ENCODE measurements at regions not wholly inside any gene's neighbourhood (a gene's known extent, or its start where the extent isn't known, plus 50 kb on each side); places are given as distances from the start of the nearest gene placed in this dataset.

DNA sequence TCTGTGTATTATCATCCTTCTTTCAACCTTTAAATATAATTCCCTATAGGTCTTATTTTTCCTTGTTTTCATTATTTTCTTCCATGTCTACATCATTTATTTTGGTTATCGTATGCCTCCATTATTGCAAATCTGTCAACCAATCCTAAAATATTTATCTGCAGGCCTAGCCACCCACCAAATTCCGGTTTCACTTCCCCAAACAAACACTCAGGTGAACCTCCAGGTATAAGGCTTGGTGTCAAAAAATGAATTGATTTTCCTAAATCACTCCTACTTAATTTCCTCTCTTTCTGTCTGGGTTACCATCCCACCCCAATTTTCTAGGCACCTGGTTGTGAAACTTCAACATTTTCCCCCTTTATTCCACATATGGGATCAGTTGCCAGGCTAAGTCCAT lies 111.9 kb upstream of the LINC00305 start:
- H3K27ac ChIP-seq, result no peak overlapping the region

DNA sequence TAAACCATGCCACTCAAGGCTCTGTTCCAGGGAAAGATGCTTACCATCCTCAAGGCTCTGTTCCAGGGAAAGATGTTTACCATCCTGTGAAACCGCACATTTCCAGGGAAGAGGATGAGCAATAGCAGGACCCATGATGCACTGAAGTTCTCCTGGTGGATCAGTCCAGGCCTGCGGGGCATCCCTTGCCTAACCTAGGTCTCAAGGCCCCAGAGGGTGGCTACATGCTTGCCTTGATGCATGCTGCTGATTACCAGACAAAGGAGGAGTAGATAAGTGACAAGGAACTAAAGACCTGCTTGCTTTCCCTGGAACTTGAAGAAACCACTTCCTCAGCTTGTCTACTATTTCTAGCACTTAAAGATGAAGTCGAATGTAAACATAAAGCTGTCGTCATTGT lies 111.0 kb upstream of the LINC00305 start:
- no peak overlapping the region for H3K27ac ChIP-seq
- TF ChIP-seq, protein P1, sequence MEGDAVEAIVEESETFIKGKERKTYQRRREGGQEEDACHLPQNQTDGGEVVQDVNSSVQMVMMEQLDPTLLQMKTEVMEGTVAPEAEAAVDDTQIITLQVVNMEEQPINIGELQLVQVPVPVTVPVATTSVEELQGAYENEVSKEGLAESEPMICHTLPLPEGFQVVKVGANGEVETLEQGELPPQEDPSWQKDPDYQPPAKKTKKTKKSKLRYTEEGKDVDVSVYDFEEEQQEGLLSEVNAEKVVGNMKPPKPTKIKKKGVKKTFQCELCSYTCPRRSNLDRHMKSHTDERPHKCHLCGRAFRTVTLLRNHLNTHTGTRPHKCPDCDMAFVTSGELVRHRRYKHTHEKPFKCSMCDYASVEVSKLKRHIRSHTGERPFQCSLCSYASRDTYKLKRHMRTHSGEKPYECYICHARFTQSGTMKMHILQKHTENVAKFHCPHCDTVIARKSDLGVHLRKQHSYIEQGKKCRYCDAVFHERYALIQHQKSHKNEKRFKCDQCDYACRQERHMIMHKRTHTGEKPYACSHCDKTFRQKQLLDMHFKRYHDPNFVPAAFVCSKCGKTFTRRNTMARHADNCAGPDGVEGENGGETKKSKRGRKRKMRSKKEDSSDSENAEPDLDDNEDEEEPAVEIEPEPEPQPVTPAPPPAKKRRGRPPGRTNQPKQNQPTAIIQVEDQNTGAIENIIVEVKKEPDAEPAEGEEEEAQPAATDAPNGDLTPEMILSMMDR (conservative IDR thresholded peaks at IDR 0.05), result no peak

More for the DNA sequence above, 111.9 kb upstream of the LINC00305 start:
- TF ChIP-seq, protein P1 (conservative IDR thresholded peaks at IDR 0.05), result no peak

DNA sequence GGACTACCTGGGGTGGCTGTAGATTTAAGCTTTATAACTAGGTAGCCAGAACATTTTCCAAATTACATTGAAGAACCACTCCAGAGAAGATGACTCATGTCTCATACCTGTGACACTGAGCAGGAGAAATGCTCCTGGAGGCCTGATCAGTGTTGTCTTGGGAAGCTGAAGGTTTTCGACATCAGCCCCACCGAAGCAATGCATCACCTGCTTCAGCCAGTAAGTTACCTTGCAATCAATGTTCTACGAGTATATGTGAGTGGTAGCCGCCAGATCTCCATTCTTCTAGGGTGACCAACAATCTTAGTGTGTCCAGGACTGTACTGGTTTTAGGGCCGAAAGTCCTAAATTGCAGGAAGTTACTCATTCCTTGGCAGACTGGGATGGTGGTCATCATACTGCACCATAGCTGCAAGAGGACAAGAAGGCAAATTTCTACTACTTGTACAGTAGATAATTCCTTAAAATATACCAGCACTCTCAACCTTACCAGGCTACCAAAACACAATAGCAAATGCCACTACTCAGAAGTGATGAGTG lies 109.3 kb upstream of the LINC00305 start:
- H3K27ac ChIP-seq, result no peak overlapping the region
- TF ChIP-seq, protein P1 (conservative IDR thresholded peaks at IDR 0.05), result no peak

DNA sequence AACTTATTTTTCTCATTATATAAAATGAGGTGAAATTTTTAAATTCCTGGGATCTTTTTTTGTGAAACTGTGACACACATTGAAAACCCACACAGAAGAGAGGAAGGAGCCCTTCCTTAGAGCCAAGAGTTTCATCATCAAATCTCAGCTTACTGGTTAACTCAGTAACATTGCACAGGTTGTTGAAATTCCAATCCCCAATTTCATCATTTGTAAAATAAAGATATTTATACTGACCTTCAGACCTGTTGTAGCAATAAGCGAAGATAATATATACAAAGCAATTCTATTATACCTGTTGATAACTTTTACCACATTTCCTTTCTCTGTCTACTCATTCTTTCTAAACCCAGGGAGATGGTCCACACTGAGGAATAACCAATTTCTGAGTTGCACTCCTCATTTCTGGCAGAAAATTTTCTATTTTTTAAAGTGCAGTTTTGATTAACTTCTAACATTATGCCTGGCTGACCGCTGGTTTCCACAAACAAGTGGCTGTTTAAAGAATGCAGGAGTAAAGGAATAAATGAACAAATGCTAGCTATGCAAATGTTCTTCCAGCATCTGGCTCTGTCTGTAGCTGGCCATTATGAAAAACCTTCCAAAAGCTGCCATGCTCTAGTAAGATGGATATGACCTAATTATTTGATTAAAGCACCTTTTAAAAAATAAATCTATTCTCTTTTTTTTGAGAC lies 105.7 kb upstream of the LINC00305 start:
- TF ChIP-seq, protein P1 (conservative IDR thresholded peaks at IDR 0.05), result no peak
- no peak overlapping the region for H3K27ac ChIP-seq

DNA sequence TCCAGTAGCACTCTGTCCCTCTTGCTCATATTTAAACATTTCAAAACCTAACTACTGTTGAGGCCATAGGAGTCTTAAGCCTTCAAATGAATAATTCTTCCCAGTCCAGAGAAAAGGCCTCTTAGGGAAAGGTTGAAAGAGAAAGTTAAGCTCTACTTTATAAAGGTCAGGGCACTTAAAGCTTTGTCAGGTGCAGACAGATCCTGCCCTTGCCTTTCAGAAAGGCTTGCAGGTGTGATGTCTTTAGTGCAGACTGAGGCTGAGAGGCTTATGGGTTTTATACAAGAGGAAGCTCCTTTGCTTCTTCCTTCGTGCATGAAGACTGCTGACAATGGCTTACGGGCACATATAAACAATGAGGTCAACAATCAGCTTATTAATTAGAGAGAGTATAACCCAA lies 105.0 kb upstream of the LINC00305 start:
- H3K27ac ChIP-seq, result no peak overlapping the region
- TF ChIP-seq, protein P1 (conservative IDR thresholded peaks at IDR 0.05), result no peak

DNA sequence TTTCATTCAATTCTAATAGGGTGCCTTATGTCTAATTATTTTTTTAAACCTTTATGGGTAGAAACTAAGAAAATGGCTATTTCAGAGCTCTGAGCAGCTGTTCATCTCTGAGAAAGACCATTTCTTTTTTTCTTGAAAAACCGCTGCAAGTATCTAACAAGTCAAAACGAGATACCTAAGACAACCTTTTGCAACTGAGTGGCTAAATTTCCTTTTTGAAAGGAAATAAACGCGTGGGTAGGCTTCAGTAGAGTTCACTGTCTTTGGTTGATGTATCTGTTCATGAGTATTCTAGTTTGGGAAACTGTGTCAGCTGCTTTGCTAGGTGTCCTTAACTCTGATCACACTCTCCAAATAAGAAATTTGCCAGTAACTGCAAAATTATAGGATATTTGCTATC lies 104.3 kb upstream of the LINC00305 start:
- TF ChIP-seq, protein P1 (conservative IDR thresholded peaks at IDR 0.05), result no peak
- no peak overlapping the region for H3K27ac ChIP-seq

DNA sequence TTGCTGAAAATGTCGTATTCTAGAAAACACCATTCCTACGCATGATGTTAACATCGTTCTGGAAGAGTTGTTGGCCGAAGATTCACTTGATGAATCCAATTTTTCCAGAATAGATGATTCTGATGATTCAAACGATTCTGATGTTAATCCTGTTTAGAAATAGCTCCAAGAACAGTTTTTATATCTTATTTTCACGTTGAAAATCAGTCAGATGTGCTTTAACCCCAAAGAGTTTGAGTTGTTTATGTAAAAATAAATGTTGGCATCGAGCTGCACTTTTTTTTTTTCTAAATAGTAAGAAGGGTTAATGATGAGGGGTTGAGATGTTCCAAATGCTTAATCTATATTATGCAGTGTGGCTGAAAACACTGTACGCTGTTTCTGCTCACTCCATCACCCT lies 99.9 kb upstream of the LINC00305 start:
- TF ChIP-seq, protein P1 (conservative IDR thresholded peaks at IDR 0.05), result no peak
- no peak overlapping the region for H3K27ac ChIP-seq

Measured in VCaP (cell line).